ENCODE measurements at regions not wholly inside any gene's neighbourhood (a gene's known extent, or its start where the extent isn't known, plus 50 kb on each side); places are given as distances from the start of the nearest gene placed in this dataset.
"Not testable (repeated sequence)": the region's sequence is repeated elsewhere in the genome, so short reads cannot be mapped to it uniquely, and the experiment has no call there.

GRCh38 chr1:212155219-212155618, 119.7 kb downstream of the DTL start:
- no peak for DNase-seq (ENCODE audit: low read depth)

DNA sequence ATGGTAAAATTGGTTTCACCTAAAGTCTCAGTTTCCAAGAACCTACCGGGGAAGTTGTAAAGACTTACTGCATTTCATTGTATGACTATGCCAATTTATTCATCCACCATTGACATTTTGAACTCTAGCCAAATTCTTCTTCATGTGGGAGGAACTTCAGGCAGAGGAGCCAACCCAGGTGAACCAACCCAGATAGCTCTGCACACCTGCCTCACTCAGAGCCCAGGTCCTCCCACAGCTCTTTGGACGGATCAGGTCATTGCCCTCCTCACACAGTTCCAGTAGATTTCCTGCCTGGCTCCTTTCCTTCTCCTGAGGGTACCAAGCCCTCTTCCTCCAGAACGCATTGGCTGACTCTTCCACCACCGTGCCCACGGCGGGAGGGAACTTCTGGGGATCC, 121.7 kb downstream of the DTL start:
- DNase-seq (ENCODE audit: low read depth), result no peak

GRCh38 chr1:212158912-212159796, 123.6 kb downstream of the DTL start:
- DNase-seq (ENCODE audit: low read depth), result no peak

- peak; percentile 91 for DNase-seq (ENCODE audit: low read depth)
These were observed 123.9 kb upstream of the PPP2R5A start for GRCh38 chr1:212161231-212161781.

GRCh38 chr1:212162635-212163034, 122.6 kb upstream of the PPP2R5A start:
- peak; percentile 35 for DNase-seq (ENCODE audit: low read depth)

DNA sequence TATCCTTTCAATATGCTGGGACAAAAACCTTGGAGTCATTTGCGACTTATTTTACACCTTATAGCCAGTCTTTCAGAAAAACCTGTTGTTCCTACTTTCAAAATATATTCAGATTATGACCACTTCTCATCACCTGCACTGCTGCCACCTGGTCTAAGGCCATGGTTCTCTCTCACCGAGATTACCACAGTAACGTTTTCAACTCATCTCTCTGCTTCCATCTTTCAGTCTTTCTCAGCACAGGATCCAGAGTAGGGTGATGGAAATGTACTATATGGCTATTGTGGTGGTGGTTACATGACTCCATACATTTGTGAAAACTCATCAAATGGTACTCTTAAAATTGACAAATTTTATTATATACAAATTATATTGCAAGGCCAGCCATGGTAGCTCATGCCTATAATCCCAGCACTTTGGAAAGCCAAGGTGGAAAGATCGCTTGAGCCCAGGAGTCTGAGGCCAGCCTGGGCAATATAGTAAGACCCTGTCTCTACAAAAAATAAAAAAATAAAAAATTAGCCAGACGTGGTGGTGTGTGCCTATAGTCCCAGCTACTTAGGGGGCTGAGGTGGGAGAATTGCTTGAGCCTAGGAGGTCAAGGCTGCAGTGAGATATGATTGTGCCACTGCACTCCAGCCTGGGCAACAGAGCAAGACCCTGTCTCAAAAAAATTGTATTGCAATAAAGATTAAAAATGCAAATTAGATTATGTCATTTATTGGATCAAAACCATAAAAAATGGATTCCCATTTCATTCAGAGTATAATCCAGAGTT, 120.9 kb upstream of the PPP2R5A start:
- no peak for DNase-seq (ENCODE audit: low read depth)

- DNase-seq (ENCODE audit: low read depth), result no peak
These were observed 119.0 kb upstream of the PPP2R5A start for GRCh38 chr1:212166244-212166643.

GRCh38 chr1:212166644-212167043, 118.6 kb upstream of the PPP2R5A start:
- no peak for DNase-seq (ENCODE audit: low read depth)

DNA sequence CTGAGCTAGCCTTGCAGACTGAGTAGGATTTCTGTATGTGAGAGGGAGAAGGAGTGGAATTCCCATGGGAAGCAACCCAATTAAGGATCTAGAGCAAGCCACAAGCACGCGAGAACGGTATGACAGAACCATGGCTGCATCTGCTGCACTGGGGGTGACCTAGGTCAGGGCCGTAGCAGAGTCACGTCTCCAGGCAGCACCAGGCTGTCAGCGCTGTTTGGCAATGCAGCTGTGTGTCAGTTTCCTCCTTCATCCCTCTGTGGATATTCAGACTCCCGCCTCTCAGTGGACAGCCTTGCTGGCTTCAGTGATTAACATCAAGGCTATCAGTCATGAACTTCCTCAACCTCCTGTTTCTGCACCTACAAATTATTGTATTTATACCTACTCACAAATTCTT, 118.1 kb upstream of the PPP2R5A start:
- peak; percentile 51 for DNase-seq (ENCODE audit: low read depth)

- no peak for DNase-seq (ENCODE audit: low read depth)
These were observed 111.6 kb upstream of the PPP2R5A start for GRCh38 chr1:212173567-212173966.

DNA sequence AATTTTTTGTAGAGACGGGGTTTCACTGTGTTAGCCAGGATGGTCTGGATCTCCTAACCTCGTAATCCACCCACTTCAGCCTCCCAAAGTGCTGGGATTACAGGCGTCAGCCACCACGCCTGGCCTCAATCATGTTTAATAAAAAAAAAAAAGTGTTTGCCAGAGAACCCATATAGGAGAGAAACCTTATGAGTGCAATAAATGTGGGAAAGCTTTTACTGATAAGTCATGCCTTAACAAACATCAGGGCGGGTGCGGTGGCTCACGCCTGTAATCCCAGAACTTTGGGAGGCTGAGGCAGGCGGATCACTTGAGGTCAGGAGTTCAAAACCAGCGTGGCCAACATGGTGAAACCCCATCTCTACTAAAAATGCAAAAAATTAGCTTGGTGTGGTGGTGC, 110.9 kb upstream of the PPP2R5A start:
- not testable (repeated sequence) for DNase-seq (ENCODE audit: low read depth)

GRCh38 chr1:212177542-212177941, 107.7 kb upstream of the PPP2R5A start:
- no peak for DNase-seq (ENCODE audit: low read depth)

DNA sequence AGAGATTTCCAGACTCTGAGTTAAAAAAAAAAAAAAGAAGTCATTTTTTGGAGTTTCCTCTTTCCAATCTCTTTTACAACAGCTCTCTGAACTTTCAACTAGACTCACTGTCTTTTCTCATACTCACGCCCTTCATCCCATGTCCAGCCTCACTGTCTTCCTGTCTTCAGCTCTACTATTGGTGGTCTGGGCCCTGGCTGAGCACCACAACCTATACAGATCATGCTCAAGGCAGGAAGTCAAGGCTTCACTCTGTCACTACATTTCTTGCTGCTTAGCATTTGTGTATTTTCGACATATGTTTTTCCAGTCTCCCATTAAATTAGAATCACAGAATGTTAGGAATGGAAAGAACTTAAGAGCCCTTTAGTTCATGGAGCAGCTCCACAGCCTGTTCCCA, 106.4 kb upstream of the PPP2R5A start:
- DNase-seq (ENCODE audit: low read depth), result no peak

DNA sequence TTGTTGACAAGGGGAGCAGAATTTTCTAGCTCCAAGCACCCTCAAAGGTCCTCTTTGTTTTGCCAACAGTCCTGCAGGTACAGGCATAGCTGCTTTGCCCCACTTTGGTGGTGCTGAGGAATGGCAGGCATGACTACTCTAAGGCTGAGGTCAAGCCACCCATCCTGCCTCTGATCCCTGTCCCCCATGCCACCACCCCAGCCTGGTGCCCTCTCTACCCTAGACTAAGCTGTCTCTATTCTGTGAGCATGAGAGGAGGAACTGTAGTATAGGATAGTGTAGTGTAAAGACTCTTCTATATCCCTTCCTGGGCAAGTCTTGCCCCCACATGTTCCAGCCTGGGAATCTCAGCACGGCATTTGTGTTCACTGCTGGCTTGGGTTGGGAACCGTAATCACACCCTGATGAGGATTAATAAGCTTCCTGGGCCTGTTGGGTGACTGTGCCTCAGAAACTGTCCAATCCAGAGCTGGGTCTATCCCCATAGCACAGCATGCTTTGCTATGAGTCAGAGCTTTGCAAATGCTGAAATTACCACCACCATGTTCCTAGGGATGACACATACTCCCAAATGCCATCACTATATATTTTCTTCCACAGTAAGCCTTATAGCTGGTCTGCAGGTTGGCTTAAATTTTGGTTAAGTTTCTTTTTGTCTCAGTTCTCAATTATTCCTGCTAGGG, 105.7 kb upstream of the PPP2R5A start:
- DNase-seq (ENCODE audit: low read depth), result peak; percentile 94

DNA sequence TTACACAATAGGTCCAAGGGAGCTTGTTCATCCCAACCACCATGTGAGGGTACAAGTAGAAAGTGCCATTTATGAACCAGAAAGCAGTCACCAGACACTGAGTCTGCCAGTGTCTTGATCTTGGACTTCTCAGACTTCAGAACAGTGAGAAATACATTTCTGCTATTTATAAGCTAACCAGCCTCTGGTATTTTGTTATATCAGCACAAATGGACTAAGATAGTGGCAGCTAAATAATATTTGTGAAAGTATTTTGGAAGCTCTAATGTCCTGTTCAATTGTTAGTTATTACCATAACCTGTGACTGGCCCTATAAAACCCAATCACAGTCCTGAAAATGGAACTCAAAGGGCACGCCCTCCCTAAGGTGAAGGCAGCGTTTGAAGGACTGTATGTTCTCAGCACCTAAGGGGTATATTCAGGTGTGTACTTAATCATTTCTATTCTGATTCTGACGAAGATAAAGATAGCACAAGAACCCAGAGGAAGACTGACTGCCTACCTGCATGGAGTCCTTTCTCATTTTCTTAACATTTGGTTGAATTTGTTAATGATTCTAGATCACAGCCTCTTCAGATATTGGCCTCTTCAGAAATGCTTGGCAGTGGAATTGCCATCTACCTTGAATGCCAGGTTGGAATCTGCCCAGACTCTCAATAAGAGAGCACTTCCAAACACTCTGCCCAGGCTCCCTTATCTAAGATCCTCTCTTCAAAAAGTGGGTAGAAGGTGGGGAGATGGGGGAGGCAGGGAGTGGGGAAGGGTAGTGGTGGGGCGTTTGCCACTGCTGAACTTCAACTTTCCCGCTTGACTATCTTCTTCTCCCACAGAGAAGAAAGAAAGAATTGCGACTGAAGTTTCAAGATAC, 104.0 kb upstream of the PPP2R5A start:
- no peak for DNase-seq (ENCODE audit: low read depth)

DNA sequence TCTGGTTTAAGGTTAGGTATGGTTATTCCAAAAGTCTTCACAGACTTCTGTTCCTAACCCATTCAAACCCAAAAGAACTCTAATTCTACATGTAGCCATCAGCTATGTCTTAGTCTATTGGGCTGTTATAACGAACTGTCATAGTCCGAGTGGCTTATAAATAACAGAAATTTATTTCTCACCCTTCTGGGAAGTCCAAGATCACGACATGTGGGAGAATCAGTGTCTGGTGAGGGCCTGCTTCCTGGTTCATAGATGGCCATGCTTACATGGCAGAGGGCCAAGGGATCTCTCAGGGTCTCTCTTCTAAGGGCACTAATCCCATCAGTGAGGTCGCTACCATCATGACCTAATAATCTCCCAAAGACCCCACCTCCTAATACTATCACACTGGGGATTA, 103.0 kb upstream of the PPP2R5A start:
- DNase-seq (ENCODE audit: low read depth), result no peak

- DNase-seq (ENCODE audit: low read depth), result no peak
These were observed 102.6 kb upstream of the PPP2R5A start for GRCh38 chr1:212182579-212182978.

- no peak for DNase-seq (ENCODE audit: low read depth)
These were observed 98.6 kb upstream of the PPP2R5A start for GRCh38 chr1:212186427-212187207.

- DNase-seq (ENCODE audit: low read depth), result no peak
These were observed 96.4 kb upstream of the PPP2R5A start for GRCh38 chr1:212188599-212189351.

- no peak for DNase-seq (ENCODE audit: low read depth)
These were observed 95.9 kb upstream of the PPP2R5A start for GRCh38 chr1:212189352-212189738.

Data from Daoy (cell line).